NCI-H146 treated with DMSO at 0.1 percent for 48 hours (cell line): ENCODE measurements at regions not wholly inside any gene's neighbourhood (a gene's known extent, or its start where the extent isn't known, plus 50 kb on each side); places are given as distances from the start of the nearest gene placed in this dataset.

Experiments used
- DNase-seq: peaks from one replicate; lab custom pipeline; 2025; ENCODE audit not compliant: unreplicated experiment; lab: John Stamatoyannopoulos, UW

GRCh38 chr4:135605076-135605475, 1403.5 kb upstream of the PABPC4L start:
- no peak for DNase-seq

- no peak for DNase-seq
Measured at GRCh38 chr4:135604531-135604930, 1402.9 kb upstream of the PABPC4L start.

- DNase-seq: no peak
Measured at GRCh38 chr4:135601351-135601750, 1399.8 kb upstream of the PABPC4L start.

GRCh38 chr4:135598151-135598550, 1396.6 kb upstream of the PABPC4L start:
- DNase-seq: no peak

- no peak for DNase-seq
Measured at GRCh38 chr4:135594521-135594920, 1392.9 kb upstream of the PABPC4L start.

- no peak for DNase-seq
Measured at GRCh38 chr4:135575041-135575440, 1373.5 kb upstream of the PABPC4L start.

GRCh38 chr4:135573251-135573650, 1371.7 kb upstream of the PABPC4L start:
- no peak for DNase-seq

GRCh38 chr4:135564090-135564489, 1362.5 kb upstream of the PABPC4L start:
- no peak for DNase-seq

GRCh38 chr4:135553213-135553612, 1351.6 kb upstream of the PABPC4L start:
- no peak for DNase-seq

GRCh38 chr4:135552131-135552530, 1350.5 kb upstream of the PABPC4L start:
- DNase-seq: no peak

- DNase-seq: peak; percentile 26
Measured at GRCh38 chr4:135548711-135549110, 1347.1 kb upstream of the PABPC4L start.

- no peak for DNase-seq
Measured at GRCh38 chr4:135545616-135546317, 1344.2 kb upstream of the PABPC4L start.

- no peak for DNase-seq
Measured at GRCh38 chr4:135538698-135539097, 1337.1 kb upstream of the PABPC4L start.

- no peak for DNase-seq
Measured at GRCh38 chr4:135533053-135533452, 1331.5 kb upstream of the PABPC4L start.

- no peak for DNase-seq
Measured at GRCh38 chr4:135532132-135532531, 1330.5 kb upstream of the PABPC4L start.

- no peak for DNase-seq
Measured at GRCh38 chr4:135515295-135515694, 1313.7 kb upstream of the PABPC4L start.

- DNase-seq: no peak
Measured at GRCh38 chr4:135510582-135510981, 1309.0 kb upstream of the PABPC4L start.

GRCh38 chr4:135508006-135508714, 1306.6 kb upstream of the PABPC4L start:
- no peak for DNase-seq

GRCh38 chr4:135497563-135498152, 1296.1 kb upstream of the PABPC4L start:
- no peak for DNase-seq

- no peak for DNase-seq
Measured at GRCh38 chr4:135492439-135492838, 1290.8 kb upstream of the PABPC4L start.

- DNase-seq: no peak
Measured at GRCh38 chr4:135485371-135485770, 1283.8 kb upstream of the PABPC4L start.

- DNase-seq: no peak
Measured at GRCh38 chr4:135476272-135476671, 1274.7 kb upstream of the PABPC4L start.
